GM19372 (cell line): ENCODE measurements at regions not wholly inside any gene's neighbourhood (a gene's known extent, or its start where the extent isn't known, plus 50 kb on each side); places are given as distances from the start of the nearest gene placed in this dataset.
"Not testable (repeated sequence)": the region's sequence is repeated elsewhere in the genome, so short reads cannot be mapped to it uniquely, and the experiment has no call there.

Experiments
- ATAC-seq: cut with Tn5 transposase; IDR thresholded peaks from one replicate; pipeline ENCODE4 v1.9.1; 2021; ENCODE audit warnings: mild to moderate bottlenecking, low read depth, moderate library complexity; ENCODE audit not compliant: unreplicated experiment

DNA sequence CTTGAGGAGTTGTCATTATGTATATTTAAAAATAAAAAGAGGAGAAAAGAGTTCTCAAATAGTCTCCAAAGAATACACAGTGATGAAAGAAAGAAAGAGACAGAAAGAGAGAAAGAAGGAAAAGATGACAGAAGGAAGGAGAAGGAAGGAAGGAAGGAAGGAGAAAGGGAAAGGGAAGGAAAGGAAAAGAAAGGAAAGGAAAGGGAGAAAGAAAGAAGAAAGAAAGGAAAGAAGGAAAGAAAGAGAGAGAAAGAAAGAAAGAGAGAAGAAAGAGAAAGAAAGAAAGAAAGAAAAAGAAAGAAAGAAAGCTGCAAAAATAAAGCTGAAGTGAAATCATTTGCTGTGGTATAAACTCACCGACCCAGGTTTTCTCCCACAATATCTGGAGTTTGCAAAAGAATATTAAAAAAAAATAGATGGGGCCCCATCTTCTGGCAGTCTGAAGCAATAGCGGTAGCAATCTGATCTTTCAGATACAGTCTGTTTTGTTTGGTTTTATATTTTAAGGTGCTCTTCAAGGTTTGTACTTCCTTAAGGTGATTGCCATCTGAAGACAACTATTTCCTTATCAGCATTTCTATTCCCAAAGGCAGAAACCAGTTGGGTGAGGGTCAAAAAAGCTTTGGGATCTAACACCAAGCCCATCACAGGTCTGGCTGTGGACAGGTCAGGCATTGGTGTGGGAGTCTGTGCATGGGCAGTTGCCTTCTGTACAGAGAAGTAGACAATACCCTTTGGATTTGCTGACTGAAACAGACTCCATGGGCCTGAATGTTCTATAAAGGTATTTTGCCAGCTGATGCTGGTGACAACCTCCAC, 160.4 kb downstream of the CPEB2 start:
- peak; percentile 85 for ATAC-seq

DNA sequence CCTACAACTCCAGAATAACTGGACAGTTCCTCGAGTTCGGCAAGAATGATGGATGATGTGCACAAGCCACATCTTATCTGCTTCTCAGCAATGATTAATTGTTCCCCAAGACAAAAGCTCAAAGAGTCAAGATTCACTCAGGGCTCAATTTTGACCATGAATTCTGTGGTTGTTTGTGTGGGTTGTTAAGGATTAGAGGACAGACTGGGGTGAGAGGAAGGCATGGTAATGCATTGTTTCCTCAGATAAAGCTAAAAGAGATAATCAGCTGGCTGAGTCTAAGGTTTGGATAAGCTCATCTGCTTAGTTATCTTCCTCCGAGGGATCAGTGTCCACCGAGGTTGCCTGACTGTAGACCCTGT, 161.0 kb downstream of the CPEB2 start:
- ATAC-seq: no peak

DNA sequence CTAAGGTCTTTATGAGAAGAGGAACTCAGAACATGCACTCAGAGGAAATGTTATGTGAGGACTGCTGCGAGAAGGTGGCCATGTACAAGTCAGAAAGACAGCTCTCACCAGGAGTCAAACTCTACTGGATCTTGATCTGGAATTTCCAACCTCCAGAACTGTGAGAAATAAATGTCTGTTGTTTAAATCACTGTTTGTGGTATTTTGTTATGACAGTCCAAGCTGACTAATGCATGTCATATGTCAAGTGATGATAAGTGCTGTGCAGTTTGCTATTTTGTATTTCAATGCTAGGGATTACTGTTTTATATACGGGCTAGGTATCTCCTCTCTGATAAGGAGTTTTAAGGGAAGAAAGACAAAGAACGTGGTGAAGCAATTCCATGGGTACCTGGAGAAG, 162.3 kb downstream of the CPEB2 start:
- ATAC-seq: no peak

DNA sequence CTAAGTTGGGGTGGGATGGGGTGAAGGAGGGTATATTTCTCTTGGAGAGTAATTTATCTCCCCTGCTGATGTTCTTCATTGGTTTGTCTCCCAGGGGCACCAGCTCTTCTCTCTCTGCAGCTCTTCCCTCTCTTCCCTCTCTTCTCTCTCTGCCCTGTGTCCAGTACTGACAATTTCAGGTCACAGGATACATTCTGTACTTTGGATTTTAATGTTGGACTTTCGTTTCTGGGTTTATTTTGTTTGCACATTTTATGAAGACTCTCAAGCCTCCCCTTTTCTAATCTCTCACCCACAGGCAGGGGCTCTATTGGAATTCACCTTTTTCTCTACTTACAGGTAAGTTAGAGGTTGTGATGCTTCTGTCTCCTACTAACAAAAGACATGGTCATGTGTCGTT, 165.5 kb downstream of the CPEB2 start:
- ATAC-seq: no peak

DNA sequence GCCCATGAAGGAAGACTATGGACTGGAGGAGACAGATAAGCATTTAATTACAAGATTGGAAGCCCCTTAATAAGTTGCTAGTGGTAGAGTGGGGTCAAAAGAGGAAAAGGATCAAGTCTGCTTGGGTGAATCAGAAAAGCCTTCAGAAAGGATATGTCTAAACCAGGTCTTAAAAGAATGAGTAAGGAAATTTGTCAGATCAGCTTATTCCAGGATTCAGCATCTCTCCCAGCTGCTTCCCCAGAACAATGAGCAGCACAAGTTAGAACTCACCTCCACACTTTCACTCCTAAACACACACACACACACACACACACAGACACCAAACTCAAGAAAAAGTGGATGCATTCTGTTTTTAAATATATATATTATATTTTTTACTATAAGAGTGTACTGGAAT, 166.5 kb downstream of the CPEB2 start:
- no peak for ATAC-seq

DNA sequence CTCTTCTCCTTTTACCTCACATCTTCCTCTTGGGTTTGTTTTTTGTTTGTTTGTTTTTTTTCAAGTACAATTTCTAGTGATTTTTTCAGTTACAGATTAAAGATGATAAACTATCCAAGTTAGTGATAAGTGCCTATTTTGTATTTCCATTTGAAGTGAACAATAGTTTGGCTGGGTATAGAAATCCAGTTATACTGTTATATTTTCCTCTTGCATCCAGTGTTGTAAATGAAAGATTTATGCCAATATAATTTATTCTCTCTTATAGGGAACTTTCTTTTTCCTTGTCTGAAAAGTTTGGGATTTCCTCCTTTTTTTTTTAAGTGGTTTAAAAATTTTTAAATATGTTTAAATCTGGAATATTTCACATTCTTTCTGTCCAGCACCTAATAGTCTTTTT, 169.4 kb downstream of the CPEB2 start:
- ATAC-seq: no peak

DNA sequence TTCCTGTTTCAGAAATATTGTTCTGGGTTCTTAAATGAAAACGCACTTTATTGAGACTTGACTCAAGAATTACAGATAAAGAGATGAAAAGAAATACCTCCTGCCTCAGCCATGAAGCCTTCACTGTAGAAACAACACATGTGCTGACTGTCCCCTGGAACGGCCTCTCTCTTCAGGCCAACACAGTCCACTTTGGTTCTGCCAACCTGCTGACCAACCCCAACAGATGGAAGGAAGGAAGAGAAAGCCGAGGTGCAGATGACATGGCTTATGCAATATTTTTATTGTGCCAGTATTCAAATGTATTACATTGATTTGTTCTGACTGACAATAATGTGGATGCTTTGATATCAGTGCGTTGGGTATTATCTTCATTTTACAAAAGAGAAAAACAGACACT, 171.0 kb downstream of the CPEB2 start:
- ATAC-seq: no peak

DNA sequence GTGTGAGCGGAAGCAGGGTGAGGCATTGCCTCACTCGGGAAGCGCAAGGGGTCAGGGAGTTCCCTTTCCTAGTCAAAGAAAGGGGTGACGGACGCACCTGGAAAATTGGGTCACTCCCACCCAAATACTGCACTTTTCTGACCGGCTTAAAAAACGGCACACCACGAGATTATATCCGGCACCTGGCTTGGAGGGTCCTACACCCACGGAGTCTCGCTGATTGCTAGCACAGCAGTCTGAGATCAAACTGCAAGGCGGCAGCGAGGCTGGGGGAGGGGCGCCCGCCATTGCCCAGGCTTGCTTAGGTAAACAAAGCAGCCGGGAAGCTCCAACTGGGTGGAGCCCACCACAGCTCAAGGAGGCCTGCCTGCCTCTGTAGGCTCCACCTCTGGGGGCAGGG, 171.9 kb downstream of the CPEB2 start:
- ATAC-seq: not testable (repeated sequence)

DNA sequence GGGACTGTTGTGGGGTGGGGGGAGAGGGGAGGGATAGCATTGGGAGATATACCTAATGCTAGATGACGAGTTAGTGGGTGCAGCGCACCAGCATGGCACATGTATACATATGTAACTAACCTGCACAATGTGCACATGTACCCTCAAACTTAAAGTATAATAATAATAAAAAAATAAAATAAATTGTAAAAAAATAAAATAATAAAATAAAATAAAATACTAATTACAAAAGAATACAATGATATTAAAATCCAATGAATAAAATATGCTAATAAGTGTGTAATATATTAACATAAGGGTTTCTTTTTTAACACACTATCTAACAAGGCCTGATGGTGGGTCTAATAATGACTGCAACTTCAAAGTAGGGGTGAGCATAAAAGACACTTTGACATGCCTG, 177.6 kb downstream of the CPEB2 start:
- not testable (repeated sequence) for ATAC-seq

DNA sequence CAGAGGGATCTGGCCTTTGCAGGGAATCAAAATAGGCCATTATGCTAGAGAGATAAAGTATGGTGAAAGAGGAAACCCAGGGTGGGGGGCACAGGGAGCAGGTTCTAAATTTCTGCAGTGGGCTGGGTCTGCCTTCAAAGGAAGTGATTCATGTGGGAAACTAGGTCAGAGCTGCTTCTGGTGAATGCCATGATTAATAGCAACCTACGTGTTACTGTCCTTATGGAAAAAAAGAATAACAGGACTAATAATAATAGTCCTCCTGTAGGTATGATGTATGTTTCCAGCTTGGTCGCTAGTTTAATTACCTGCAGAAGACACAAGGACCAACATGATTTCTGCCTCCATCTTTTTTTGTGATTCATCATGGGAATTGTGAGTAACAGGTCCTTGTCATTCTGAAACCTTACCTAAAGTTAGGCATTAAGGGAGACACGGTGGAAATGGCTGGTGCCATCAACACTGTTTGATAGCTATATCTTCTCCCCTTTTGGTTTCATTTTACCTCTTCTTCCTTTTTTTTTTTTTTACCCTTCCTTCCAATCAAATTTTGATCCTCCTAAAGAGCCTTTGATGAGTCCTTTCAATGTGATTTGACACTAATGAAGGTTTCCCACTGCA, 180.4 kb downstream of the CPEB2 start:
- ATAC-seq: no peak

DNA sequence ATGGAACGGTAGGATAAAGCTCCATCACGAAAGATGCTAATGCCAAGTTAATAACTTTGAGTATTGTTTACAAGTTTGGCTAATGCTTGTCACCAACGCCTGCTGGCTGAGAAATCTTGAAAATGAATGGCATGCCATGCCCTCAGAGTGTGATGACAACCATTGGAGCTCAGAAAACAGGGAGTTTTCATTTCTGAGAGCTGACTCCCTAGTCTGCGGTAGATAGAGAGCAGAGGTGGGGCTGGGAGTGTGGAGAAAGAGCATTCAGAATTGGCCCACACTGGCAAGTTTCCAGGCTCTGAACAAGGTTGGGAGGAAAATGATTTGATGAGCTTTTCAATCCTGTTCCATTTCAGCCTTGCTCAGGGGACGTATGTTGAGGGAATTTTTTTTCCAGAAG, 183.9 kb downstream of the CPEB2 start:
- no peak for ATAC-seq

DNA sequence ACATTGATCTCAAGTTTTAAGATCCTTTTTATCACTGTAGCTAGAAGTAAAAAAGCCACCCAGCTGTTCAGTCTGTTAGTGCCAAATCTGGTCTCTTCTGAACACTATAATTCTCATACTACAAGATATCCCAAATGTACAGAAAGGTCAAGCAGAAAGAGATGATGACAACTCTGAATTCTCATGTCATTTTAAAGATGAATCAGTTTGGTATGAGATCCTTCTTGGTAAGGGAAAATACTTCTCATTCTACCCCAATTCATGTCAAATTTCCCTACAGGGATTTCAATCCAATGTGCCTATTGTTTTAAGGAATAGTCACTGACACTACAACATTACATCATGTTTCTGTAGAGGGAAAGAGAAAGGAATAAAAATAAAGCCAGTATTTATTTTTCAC, 184.5 kb downstream of the CPEB2 start:
- no peak for ATAC-seq

DNA sequence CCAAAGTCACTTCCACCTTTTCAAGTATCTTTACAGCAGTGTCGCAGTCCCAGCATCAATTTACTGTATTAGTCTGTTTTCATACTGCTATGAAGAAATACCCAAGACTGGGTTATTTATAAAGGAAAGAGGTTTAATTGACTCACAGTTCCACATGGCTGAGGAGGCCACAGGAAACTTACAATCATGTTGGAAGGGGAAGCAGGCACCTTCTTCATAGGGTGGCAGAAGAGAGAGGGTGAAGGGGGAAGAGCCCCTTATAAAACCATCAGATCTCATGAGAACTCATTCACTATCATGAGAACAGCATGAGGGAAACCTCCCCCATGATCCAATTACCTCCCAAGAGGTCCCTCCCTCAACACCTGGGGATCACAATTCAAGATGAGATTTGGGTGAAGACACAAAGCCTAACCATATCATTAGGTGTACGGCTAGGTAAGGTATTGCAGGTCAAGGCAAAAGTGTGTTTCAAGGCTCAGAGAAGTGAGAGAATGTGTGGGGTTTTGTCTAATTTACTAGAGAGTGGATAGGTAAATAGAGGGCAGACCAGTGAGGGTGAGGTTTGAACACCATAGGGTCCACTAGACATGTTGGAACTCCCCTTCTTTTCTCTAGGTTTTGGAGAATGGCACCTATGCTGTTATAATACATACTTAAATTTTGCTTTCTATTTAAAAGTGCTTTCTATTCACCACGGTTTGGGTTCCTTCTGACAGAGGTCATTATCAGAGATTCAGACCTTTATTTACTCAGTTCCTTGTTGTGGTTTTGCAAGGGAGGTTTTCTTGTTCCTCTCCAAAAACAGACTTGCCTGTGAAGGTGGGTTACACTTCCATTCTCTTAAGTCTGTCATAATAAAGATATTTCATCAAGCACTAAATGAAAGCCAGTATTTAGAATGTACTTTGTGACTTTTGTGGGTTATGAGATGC, 186.6 kb downstream of the CPEB2 start:
- peak; percentile 74 for ATAC-seq

DNA sequence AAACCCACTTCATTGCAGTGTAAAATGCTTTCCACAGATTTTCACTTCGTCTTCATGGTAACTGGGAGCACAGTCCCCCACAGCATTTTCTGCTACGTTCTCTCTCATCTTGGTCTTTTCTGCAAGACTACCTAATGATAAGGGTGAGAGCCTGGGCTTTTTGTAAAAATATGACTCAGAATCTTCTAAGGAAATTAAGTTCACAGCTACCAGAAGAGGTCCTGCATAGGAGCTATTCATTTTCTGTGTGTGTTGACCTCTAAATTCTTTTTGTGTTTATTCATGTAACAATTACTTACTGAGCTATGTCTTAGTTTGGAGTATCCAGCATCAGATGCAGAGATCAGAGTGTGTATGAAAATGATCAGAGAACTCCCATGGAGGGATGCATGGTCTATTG, 192.2 kb downstream of the CPEB2 start:
- ATAC-seq: no peak

DNA sequence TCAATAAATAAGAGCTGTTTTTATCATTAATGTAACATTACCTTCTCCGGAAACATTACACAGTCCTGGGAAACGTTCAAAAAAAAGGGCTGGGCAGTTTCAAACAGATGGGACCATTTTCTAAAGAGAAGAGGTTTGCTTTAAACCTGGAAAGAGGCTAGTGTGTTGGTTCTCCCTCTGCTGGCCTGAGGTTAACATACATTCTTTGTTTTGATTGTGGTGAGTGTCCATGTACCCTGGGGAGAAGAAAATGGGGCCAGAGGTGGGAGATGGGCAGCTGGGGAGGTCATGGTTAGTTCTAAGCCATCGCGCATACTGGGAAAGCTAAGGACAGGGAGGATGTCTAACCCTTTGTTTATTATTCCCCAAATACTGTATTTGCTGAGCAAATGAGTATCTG, 194.7 kb downstream of the CPEB2 start:
- ATAC-seq: no peak

DNA sequence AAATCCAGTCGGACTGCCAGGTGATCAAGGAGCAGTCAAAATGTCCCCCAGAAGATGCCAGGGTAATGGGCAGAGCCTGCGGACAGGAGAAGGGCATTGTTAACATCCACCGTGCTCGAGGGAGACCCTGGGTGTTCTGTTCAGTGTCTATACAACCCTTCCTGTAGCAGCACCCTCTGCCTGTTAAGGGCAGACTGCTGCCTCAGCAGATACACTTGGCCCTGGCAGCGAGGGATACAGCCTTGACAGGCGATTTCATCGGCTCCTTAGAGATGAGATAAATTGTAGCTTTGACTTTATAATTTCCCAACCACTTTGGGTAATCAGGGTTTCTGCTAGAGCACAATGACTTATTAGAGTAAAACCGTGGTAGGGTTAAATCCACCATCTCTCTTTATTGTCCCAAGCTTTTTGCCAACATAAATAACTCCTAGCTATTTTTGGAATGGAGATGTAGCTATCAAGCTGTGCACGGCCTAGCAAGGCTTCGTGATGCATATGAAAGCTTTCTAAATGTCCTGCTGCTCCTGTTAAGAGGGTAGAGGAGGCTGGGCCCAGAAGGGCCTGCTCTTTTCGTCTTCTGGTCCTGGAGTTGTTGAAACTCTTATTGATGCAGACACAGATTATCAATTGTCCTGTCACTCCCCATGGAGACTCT, 195.9 kb downstream of the CPEB2 start:
- no peak for ATAC-seq

DNA sequence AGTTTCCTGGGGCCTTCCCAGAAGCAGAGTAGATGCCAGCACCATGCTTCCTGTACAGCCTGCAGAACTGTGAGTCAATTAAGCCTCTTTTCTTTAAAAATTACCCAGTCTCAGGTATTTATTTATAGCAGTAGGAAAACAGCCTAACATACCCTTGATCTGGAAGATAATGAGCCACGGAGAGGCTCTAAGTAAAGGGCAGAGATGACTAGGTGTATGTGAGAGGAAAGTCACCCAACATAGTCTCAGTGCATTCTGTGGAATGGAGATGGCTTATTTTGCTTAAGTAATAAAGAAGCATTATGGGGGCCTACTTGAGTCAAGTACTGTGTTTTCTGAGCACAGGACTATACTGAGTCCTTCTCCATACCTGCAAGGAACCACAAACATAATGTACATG, 199.5 kb downstream of the CPEB2 start:
- no peak for ATAC-seq

DNA sequence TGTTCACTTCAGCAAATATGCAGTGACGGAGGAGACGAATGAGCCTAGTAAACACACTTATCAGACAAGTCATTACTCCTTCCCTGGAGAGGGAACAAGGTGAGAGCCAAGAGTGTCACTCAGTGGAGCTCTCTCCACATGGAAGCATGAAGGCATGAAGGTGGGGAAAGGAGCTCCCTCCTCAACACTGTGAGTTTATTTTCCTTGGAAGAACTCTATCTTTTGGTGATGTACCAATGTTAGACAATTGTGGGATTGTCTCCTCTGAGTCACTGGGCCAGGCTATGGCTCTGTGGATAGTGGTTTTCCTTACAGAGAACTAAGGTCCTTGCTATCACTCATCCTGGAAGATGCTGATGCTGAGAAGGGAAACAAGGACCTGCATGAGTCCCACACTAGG, 200.2 kb downstream of the CPEB2 start:
- ATAC-seq: no peak

DNA sequence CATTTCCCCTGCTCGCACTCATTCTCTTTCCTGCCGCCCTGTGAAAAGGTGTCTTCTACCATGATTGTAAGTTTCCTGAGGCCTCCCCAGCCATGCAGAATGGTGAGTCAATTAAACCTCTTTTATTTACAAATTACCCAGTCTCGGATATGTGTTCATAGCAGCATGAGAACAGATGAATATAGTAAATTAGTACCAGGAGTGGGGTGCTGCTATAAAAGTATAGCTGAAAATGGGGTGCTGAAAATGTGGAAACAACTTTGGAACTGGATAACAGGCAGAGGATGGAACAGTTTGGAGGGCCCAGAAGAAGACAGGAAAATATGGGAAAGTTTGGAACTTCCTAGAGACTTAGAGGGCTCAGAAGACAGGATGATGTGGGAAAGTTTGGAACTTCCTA, 204.2 kb downstream of the CPEB2 start:
- not testable (repeated sequence) for ATAC-seq

DNA sequence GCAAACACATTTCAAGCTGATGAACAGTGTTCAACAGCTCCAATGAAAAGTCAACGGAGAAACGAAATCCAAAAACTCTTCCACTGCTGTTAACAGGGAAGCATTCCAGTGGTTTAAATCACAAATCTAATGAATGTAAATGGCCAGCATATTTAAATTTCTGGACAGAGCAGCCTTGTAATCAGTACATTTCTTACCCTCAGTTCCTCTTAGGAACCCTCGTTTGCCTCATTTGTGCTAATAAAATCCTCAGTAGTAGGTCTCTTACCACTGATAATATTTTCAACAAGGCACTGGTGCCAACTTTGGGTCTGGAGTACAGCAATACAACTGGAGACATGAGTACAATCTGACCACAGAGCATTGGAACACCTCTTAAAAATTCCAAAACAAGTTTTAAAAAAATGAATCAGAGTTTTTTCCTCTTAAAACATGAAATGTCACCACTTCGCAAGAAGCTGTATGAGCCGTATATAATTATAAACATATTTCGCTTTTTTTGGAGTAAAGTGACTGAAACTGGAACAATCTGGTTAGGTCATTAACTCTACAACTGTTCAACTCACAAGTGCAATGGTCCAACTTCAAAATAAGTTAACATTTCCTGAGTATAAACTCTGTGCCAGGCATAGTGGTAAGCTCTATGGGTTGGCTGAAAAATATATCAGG, 211.2 kb downstream of the CPEB2 start:
- ATAC-seq: no peak
